GM18519 (cell line): ENCODE measurements at regions not wholly inside any gene's neighbourhood (a gene's known extent, or its start where the extent isn't known, plus 50 kb on each side); places are given as distances from the start of the nearest gene placed in this dataset.
"Not testable (repeated sequence)": the region's sequence is repeated elsewhere in the genome, so short reads cannot be mapped to it uniquely, and the experiment has no call there.

Source experiments
- ATAC-seq: cut with Tn5 transposase; IDR thresholded peaks from one replicate; pipeline ENCODE4 v1.9.1; 2021; ENCODE audit warnings: mild to moderate bottlenecking, moderate library complexity; ENCODE audit not compliant: unreplicated experiment, low FRiP score

GRCh38 chr1:148387122-148387948, 95.8 kb downstream of the PPIAL4G start:
- ATAC-seq: not testable (repeated sequence)

- no peak for ATAC-seq
These were observed 96.5 kb downstream of the PPIAL4G start for GRCh38 chr1:148386617-148387016.

GRCh38 chr1:148386031-148386398, 97.1 kb downstream of the PPIAL4G start:
- not testable (repeated sequence) for ATAC-seq

- ATAC-seq: no peak
These were observed 97.6 kb downstream of the PPIAL4G start for GRCh38 chr1:148385371-148386030.

- ATAC-seq: no peak
These were observed 99.1 kb downstream of the PPIAL4G start for GRCh38 chr1:148383966-148384365.

GRCh38 chr1:148379697-148380096, 103.4 kb downstream of the PPIAL4G start:
- ATAC-seq: no peak

- ATAC-seq: no peak
These were observed 104.0 kb downstream of the PPIAL4G start for GRCh38 chr1:148379170-148379500.

- not testable (repeated sequence) for ATAC-seq
These were observed 105.1 kb downstream of the PPIAL4G start for GRCh38 chr1:148377992-148378391.

GRCh38 chr1:148377045-148377444, 106.1 kb downstream of the PPIAL4G start:
- ATAC-seq: not testable (repeated sequence)

- no peak for ATAC-seq
These were observed 109.0 kb downstream of the PPIAL4G start for GRCh38 chr1:148374101-148374500.

GRCh38 chr1:148373192-148373925, 109.7 kb downstream of the PPIAL4G start:
- ATAC-seq: no peak

GRCh38 chr1:148372731-148373130, 110.4 kb downstream of the PPIAL4G start:
- no peak for ATAC-seq

- not testable (repeated sequence) for ATAC-seq
These were observed 110.9 kb downstream of the PPIAL4G start for GRCh38 chr1:148372051-148372726.

- not testable (repeated sequence) for ATAC-seq
These were observed 111.5 kb downstream of the PPIAL4G start for GRCh38 chr1:148371551-148371994.

GRCh38 chr1:148370661-148371060, 112.4 kb downstream of the PPIAL4G start:
- ATAC-seq: not testable (repeated sequence)

GRCh38 chr1:148367596-148367995, 115.5 kb downstream of the PPIAL4G start:
- ATAC-seq: no peak

GRCh38 chr1:148366136-148366753, 116.9 kb downstream of the PPIAL4G start:
- ATAC-seq: not testable (repeated sequence)

- not testable (repeated sequence) for ATAC-seq
These were observed 118.0 kb downstream of the PPIAL4G start for GRCh38 chr1:148365151-148365550.

- ATAC-seq: not testable (repeated sequence)
These were observed 119.1 kb downstream of the PPIAL4G start for GRCh38 chr1:148363979-148364378.

- no peak for ATAC-seq
These were observed 119.7 kb downstream of the PPIAL4G start for GRCh38 chr1:148363439-148363810.
